Sigmoid colon (tissue), 6 donors: ENCODE measurements at regions not wholly inside any gene's neighbourhood (a gene's known extent, or its start where the extent isn't known, plus 50 kb on each side); places are given as distances from the start of the nearest gene placed in this dataset.
A peak's percentile ranks its signal among the peaks of the same experiment; 100 is the strongest.
"Not testable (repeated sequence)": the region's sequence is repeated elsewhere in the genome, so short reads cannot be mapped to it uniquely, and the experiment has no call there.

Experiments
- DNase-seq: peaks from one replicate; pipeline ENCODE4 v3.0.0-alpha.2; 2019
- H3K27ac ChIP-seq, 4 donors: fragments of 200-600 bp; sonication (generic); one replicate each; pipeline ENCODE4 v1.5.1; 2016 to 2019; ENCODE audit warnings: mild to moderate bottlenecking in 1 of 4
- H3K27me3 ChIP-seq, 3 donors: fragments of 200-600 bp; sonication (generic); one replicate each; pipeline ENCODE4 v1.5.1; 2019; ENCODE audit warnings: mild to moderate bottlenecking in 1 of 3
- H3K36me3 ChIP-seq, 4 donors: fragments of 200-600 bp; sonication (generic); one replicate each; pipeline ENCODE4 v1.5.1; 2016 to 2019
- H3K4me1 ChIP-seq, 4 donors: fragments of 200-600 bp; sonication (generic); one replicate each; pipeline ENCODE4 v1.5.1; 2017 to 2019
- H3K4me3 ChIP-seq, 4 donors: fragments of 200-600 bp; sonication (generic); one replicate each; pipeline ENCODE4 v1.5.1; 2017 to 2019; ENCODE audit warnings: mild to moderate bottlenecking in 2 of 4, moderate library complexity in 1 of 4
- H3K9me3 ChIP-seq, 4 donors: fragments of 200-600 bp in 3 of 4; sonication (generic) in 3 of 4; one replicate each; pipeline versions ENCODE4 v1.5.1 to v1.6.1; 2013 to 2019
- EP300 ChIP-seq, 4 donors: sonication (generic); formaldehyde crosslinking; IDR thresholded peaks; one replicate each; pipeline ENCODE4 v1.6.1; 2017; ENCODE audit warnings: antibody characterized with exemption in 4 of 4
- POLR2A ChIP-seq, 2 donors: fragments of 450-650 bp; IDR thresholded peaks; one replicate each; pipeline ENCODE4 v1.6.1; 2016; ENCODE audit warnings: antibody characterized with exemption in 2 of 2, mild to moderate bottlenecking in 2 of 2, moderate library complexity in 2 of 2
- POLR2AphosphoS5 ChIP-seq, 4 donors: sonication (generic); formaldehyde crosslinking; IDR thresholded peaks; one replicate each; pipeline ENCODE4 v1.6.1; 2017; ENCODE audit warnings: antibody characterized with exemption in 4 of 4
- WGBS, 2 donors: extraction: QIAGEN DNeasy Blood & Tissue Kit; methylation state at CpG; one replicate each; pipeline ENCODE4 v1.1.7; 2013; 5-methylcytosine and 5-hydroxymethylcytosine counted together
- intact Hi-C: fragments of 100-400 bp; cut with DNase I; formaldehyde crosslinking; loops from one replicate; pipeline ENCODE4 v1.15.1; 2023
- TF ChIP-seq, protein P1 (sequence below), 4 experiments: fragments of 450-650 bp in 3 of 4; fragments of 200-600 bp in 1 of 4; IDR thresholded peaks; one replicate each; pipeline ENCODE4 v1.5.1; 2016 to 2019; ENCODE audit warnings: antibody characterized with exemption in 4 of 4, mild to moderate bottlenecking in 3 of 4, moderate library complexity in 2 of 4
- donor health status: healthy with polysubstance abuse.
- donor health status: healthy.

DNA sequence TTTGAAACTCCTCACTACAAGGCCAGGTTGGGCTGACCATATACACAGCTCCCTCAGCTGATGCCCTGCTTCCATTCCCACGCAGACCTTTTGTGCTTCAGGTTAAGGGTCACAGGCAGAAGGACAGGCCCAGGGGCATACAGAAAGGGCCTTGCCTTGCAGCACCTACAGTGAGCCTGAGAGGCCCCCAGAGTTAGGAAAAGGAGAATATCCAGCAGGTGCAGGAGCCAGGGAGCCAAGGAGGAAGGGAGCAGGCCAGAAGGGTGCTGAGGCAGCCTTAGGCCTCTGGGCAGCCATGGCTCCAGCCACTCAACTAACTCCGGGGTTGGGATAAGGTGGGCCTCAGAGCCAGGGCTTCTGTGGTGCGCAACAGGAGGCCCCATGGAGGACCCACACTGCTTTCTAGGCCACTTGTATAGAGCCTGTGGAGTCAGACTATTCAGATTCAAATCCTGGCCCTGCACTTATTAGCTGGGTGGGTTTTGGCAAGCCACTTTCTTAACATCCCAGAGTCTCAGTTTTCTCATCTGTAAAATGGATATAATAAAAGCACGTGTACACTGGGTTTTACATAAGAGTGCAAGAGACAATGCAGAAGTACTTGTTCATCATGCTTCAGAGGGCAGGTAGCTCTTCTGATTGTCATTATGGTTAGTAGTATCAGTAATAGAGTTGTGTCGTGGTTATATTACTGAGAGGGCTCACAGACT lies 214.6 kb upstream of the HAAO start:
- H3K4me1 ChIP-seq, result no peaks in the 10 kb centered on the region
- intact Hi-C loops, result no loop called here
- no peak overlapping the region for H3K27ac ChIP-seq
- no peak for DNase-seq
- no peaks in the 10 kb centered on the region for H3K36me3 ChIP-seq
- H3K9me3 ChIP-seq, result no peaks in the 10 kb centered on the region
- no peak overlapping the region for H3K4me3 ChIP-seq
- no peaks in the 10 kb centered on the region for H3K27me3 ChIP-seq
- WGBS, 2 donors, result 69 to 85% methylated on average over 5 of the region's 5 CpGs
- TF ChIP-seq EP300 (IDR thresholded peaks at IDR 0.05), result no peak
- TF ChIP-seq POLR2AphosphoS5 (IDR thresholded peaks at IDR 0.05), result no peak
- TF ChIP-seq POLR2A (IDR thresholded peaks at IDR 0.05), result no peak

DNA sequence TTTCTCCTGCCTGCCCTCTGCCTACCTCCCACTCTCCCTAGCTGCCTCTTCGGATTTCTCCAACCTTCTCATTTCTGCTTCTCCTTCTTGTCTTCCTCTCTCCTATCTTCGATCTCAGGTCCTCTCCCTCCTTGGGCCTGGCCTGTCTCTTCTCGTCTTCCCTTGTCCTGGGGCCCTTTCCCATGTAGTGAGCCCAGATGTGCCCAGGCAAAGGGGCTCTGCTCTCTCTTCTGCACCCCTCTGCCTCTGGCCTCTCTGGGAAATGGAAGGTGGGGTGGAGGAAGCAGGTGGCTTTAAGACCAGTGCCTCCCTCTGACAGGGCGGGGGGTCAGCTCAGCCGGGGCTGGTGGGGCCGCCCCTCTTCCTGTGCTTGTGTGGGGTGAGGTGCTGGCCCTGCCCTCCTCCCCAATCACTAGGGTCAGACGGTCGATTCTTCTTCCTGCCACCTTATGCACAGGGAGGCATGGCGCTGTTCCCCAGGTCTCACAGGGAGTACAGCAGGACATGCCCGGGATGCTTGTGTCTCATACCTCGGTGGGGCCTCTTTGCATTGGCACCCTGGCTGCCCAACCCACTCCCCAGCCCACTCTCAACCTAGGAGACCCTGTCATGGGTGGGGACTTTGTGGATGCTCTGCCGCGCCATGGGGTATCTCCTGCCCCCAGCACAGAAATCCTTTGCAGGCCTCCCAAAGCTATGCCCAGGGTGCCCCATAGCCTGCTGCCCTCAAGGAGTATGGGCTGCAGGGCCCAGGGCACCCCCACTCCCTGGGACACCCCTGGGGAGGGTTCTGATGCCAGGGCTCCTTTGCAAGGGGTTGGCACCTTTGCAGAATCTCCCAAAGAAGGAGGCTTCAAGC lies 213.8 kb upstream of the HAAO start:
- TF ChIP-seq EP300 (IDR thresholded peaks at IDR 0.05) (no peak), POLR2A (IDR thresholded peaks at IDR 0.05) (no peak), POLR2AphosphoS5 (IDR thresholded peaks at IDR 0.05) (no peak)
- TF ChIP-seq, protein P1, sequence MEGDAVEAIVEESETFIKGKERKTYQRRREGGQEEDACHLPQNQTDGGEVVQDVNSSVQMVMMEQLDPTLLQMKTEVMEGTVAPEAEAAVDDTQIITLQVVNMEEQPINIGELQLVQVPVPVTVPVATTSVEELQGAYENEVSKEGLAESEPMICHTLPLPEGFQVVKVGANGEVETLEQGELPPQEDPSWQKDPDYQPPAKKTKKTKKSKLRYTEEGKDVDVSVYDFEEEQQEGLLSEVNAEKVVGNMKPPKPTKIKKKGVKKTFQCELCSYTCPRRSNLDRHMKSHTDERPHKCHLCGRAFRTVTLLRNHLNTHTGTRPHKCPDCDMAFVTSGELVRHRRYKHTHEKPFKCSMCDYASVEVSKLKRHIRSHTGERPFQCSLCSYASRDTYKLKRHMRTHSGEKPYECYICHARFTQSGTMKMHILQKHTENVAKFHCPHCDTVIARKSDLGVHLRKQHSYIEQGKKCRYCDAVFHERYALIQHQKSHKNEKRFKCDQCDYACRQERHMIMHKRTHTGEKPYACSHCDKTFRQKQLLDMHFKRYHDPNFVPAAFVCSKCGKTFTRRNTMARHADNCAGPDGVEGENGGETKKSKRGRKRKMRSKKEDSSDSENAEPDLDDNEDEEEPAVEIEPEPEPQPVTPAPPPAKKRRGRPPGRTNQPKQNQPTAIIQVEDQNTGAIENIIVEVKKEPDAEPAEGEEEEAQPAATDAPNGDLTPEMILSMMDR (IDR thresholded peaks at IDR 0.05), result no peak
- intact Hi-C loops, result no loop called here
- Histone ChIP-seq H3K4me3 (no peak overlapping the region), H3K36me3 (no peaks in the 10 kb centered on the region), H3K9me3 (no peaks in the 10 kb centered on the region), H3K4me1 (no peaks in the 10 kb centered on the region), H3K27ac (peak overlapping the region in 1 of 4 donors; percentile 19), H3K27me3 (no peaks in the 10 kb centered on the region)
- WGBS, 2 donors, result 25 to 49% methylated on average over 13 of the region's 13 CpGs
- no peak for DNase-seq

DNA sequence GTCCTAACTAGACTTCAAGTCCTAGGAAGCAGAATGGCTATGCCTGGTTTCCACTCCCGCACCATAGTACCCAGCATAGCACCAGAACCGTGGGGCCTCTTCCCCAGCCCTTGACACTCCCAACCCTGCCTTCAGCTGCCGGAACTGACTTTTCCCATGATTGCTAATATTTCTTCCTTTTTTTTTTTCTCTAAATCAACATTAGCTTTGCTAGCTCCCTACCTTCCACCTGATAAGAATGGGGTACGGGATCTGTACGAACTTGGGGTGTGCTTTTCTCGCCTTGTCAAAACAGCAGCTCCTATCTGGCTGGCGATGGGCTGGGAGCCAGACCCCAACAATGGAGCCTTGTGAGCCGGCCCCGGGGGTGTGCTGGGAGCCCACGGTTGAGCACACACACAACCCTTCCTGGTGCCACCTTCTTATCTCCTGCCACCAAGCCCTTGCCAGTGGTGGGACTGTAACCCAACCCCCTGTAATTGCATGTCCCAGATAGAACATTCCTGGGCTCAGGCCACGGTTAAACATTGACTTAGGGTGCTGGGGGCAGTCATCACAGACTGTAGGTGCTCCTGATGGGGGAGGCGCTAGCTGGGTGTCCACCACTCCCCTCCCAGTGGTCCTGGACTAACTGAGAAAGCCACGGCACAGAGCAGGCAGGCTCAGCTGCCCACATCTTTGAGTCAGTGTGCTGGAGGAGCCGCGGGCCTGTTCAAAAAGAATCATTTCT lies 213.0 kb upstream of the HAAO start:
- Histone ChIP-seq H3K4me3 (no peak overlapping the region), H3K27ac (no peak overlapping the region), H3K4me1 (no peaks in the 10 kb centered on the region), H3K9me3 (no peaks in the 10 kb centered on the region), H3K27me3 (no peaks in the 10 kb centered on the region), H3K36me3 (no peaks in the 10 kb centered on the region)
- 18 to 50% methylated on average over 15 of the region's 15 CpGs for whole genome bisulfite sequencing, 2 donors
- DNase-seq, result no peak
- TF ChIP-seq, protein P1 (IDR thresholded peaks at IDR 0.05), result no peak
- no peak for TF ChIP-seq EP300 (IDR thresholded peaks at IDR 0.05)
- no peak for TF ChIP-seq POLR2A (IDR thresholded peaks at IDR 0.05)
- TF ChIP-seq POLR2AphosphoS5 (IDR thresholded peaks at IDR 0.05), result no peak
- intact Hi-C loops, result no loop called here

DNA sequence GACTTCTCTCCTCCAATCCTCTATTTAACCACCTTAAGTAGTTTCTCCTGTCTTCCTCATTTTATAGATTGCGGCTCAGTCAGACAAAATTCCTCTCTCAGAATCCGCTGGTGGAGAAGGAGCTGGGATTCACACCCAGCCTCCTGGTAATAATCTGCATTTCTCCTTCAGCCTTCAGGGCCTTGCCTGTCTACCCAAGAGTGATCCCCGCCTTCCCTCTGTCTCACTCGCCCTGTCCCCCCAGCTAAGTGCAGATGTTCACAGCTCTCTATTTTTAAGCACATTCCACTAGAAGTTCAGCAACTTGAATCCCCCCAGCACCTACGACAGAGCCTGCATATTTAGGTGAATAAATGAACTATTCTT lies 212.5 kb upstream of the HAAO start:
- no peaks in the 10 kb centered on the region for H3K27me3 ChIP-seq
- H3K9me3 ChIP-seq, result no peaks in the 10 kb centered on the region
- no peak for DNase-seq
- H3K4me1 ChIP-seq, result no peaks in the 10 kb centered on the region
- H3K36me3 ChIP-seq, result no peaks in the 10 kb centered on the region
- no peak overlapping the region for H3K27ac ChIP-seq
- intact Hi-C loops, result no loop called here
- no peak overlapping the region for H3K4me3 ChIP-seq
- TF ChIP-seq, protein P1 (IDR thresholded peaks at IDR 0.05), result no peak
- TF ChIP-seq POLR2AphosphoS5 (IDR thresholded peaks at IDR 0.05), result no peak
- no peak for TF ChIP-seq POLR2A (IDR thresholded peaks at IDR 0.05)
- no peak for TF ChIP-seq EP300 (IDR thresholded peaks at IDR 0.05)
- WGBS, 2 donors, result 23 to 55% methylated on average over 5 of the region's 5 CpGs

DNA sequence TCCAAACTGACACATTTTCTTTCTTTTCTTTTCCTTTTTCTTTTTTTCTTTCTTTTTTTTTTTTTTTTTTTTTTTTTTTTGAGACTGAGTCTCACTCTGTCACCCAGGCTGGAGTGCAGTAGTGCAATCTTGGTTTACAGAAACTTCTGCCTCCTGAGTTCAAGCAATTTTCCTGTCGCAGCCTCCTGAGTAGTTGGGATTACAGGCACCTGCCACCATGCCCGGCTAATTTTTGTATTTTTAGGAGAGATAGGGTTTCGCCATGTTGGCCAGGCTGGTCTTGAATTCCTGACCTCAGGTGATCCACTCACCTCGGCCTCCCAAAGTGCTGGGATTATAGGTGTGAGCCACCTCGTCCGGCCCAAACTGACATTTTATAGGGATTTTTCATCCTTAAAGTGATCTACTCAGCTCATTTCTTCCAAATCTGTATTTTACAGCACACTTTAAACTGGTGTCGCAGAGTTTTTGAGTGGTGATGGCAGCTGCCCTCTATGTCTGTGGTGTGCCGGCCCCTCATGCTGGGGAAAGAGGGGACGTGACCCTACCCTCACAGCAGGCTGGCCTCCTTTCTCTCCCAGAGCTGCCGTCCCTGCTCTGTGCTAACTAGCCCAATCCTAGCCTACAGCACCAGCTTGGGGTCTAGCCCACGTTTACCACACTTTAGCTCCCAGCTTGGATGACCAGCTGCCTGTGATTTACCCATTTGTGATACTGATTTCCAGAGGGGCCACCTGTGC lies 211.9 kb upstream of the HAAO start:
- H3K9me3 ChIP-seq, H3K4me3 ChIP-seq, H3K4me1 ChIP-seq, DNase-seq, intact Hi-C loops, H3K36me3 ChIP-seq, H3K27me3 ChIP-seq, H3K27ac ChIP-seq: not testable (repeated sequence)
- 38 to 67% methylated on average over 11 of the region's 11 CpGs for WGBS, 2 donors
